ENCODE measurements at regions not wholly inside any gene's neighbourhood (a gene's known extent, or its start where the extent isn't known, plus 50 kb on each side); places are given as distances from the start of the nearest gene placed in this dataset.

DNA sequence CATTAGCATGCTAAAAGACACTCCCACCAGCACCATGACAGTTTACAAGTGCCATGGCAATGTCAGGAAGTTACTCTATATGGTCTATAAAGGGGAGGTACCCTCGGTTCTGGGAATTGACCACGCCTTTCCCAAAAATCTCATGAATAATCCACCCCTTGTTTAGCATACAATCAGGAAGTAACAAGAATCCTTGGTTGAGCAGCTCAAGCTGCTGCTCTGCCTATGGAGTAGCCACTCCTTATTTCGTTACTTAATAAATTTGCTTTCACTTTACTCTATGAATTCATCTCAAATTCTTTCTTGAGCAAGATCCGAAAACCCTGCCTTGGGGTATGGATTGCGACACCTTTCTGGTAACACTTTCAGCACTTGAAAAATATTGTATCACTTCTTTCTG is 243.0 kb downstream of the BMP2 start:
- TF ChIP-seq, protein P1, sequence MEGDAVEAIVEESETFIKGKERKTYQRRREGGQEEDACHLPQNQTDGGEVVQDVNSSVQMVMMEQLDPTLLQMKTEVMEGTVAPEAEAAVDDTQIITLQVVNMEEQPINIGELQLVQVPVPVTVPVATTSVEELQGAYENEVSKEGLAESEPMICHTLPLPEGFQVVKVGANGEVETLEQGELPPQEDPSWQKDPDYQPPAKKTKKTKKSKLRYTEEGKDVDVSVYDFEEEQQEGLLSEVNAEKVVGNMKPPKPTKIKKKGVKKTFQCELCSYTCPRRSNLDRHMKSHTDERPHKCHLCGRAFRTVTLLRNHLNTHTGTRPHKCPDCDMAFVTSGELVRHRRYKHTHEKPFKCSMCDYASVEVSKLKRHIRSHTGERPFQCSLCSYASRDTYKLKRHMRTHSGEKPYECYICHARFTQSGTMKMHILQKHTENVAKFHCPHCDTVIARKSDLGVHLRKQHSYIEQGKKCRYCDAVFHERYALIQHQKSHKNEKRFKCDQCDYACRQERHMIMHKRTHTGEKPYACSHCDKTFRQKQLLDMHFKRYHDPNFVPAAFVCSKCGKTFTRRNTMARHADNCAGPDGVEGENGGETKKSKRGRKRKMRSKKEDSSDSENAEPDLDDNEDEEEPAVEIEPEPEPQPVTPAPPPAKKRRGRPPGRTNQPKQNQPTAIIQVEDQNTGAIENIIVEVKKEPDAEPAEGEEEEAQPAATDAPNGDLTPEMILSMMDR (IDR thresholded peaks at IDR 0.05; ENCODE audit: low read length), result no peak
- no peak for TF ChIP-seq EZH2 (optimal IDR thresholded peaks at IDR 0.05; ENCODE audit: low read depth, low read length)
